Lower lobe of right lung (tissue), 2 donors: ENCODE measurements at regions not wholly inside any gene's neighbourhood (a gene's known extent, or its start where the extent isn't known, plus 50 kb on each side); places are given as distances from the start of the nearest gene placed in this dataset.

Experiments used
- ATAC-seq, 2 donors: fragments of 200-7000 bp; cut with Tn5 transposase; one replicate each; pipeline ENCODE4 v1.9.1; 2020 to 2022; ENCODE audit warnings: mild to moderate bottlenecking in 2 of 2, moderate library complexity in 2 of 2
- DNase-seq: peaks from one replicate; pipeline ENCODE4 v3.0.0-alpha.2; 2020
- H3K27ac ChIP-seq: fragments of 200-600 bp; one replicate; pipeline ENCODE4 v1.8.0; 2022
- H3K27me3 ChIP-seq: fragments of 200-600 bp; one replicate; pipeline ENCODE4 v1.8.0; 2022; ENCODE audit warnings: low read depth
- H3K36me3 ChIP-seq: fragments of 200-600 bp; one replicate; pipeline ENCODE4 v1.8.0; 2022; ENCODE audit warnings: mild to moderate bottlenecking
- H3K4me1 ChIP-seq: fragments of 200-600 bp; one replicate; pipeline ENCODE4 v1.8.0; 2022
- H3K4me3 ChIP-seq: fragments of 200-600 bp; one replicate; pipeline ENCODE4 v1.8.0; 2022; ENCODE audit warnings: mild to moderate bottlenecking
- H3K9me3 ChIP-seq: fragments of 200-600 bp; one replicate; pipeline ENCODE4 v1.8.0; 2022
- CTCF ChIP-seq: fragments of 200-600 bp; IDR thresholded peaks from one replicate; pipeline ENCODE4 v1.8.0; 2022; ENCODE audit warnings: antibody characterized with exemption, mild to moderate bottlenecking
- intact Hi-C: fragments of 100-400 bp; cut with DNase I; formaldehyde crosslinking; loops from one replicate; pipeline ENCODE4 v1.11.0; 2022
- donor health status: DM: no; HTN: yes; CAD: no; lungs with severe emphysema.

GRCh38 chr1:189904509-189904908 is 573.2 kb downstream of the BRINP3 start:
- Histone ChIP-seq H3K9me3 (no peaks in the 10 kb centered on the region), H3K4me1 (no peaks in the 10 kb centered on the region), H3K36me3 (no peaks in the 10 kb centered on the region), H3K27ac (no peak overlapping the region), H3K27me3 (no peaks in the 10 kb centered on the region), H3K4me3 (no peak overlapping the region)
- TF ChIP-seq CTCF = no peak
- ATAC-seq (no peak), DNase-seq (no peak)
- intact Hi-C loops = no loop called here

GRCh38 chr1:189908113-189908512 is 569.6 kb downstream of the BRINP3 start:
- no peak for DNase-seq
- no peak for TF ChIP-seq CTCF
- H3K4me1 ChIP-seq = no peaks in the 10 kb centered on the region
- H3K9me3 ChIP-seq = no peaks in the 10 kb centered on the region
- no peaks in the 10 kb centered on the region for H3K27me3 ChIP-seq
- intact Hi-C loops = no loop called here
- no peak overlapping the region for H3K4me3 ChIP-seq
- ATAC-seq = no peak
- H3K36me3 ChIP-seq = no peaks in the 10 kb centered on the region
- no peak overlapping the region for H3K27ac ChIP-seq

- H3K9me3 ChIP-seq = peaks cover 6% of the 10 kb centered on the region
- no peak for ATAC-seq
Observed at GRCh38 chr1:189921613-189922012, 556.1 kb downstream of the BRINP3 start.

GRCh38 chr1:189927641-189928040 is 550.0 kb downstream of the BRINP3 start:
- Histone ChIP-seq H3K27ac (no peak overlapping the region), H3K27me3 (no peaks in the 10 kb centered on the region), H3K4me3 (no peak overlapping the region), H3K36me3 (no peaks in the 10 kb centered on the region), H3K9me3 (no peaks in the 10 kb centered on the region), H3K4me1 (no peaks in the 10 kb centered on the region)
- no peak for ATAC-seq
- intact Hi-C loops = no loop called here
- TF ChIP-seq CTCF = no peak
- DNase-seq = no peak

More at GRCh38 chr1:189921613-189922012, 556.1 kb downstream of the BRINP3 start:
- Histone ChIP-seq H3K4me3 (no peak overlapping the region), H3K27ac (no peak overlapping the region), H3K4me1 (no peaks in the 10 kb centered on the region), H3K27me3 (no peaks in the 10 kb centered on the region), H3K36me3 (no peaks in the 10 kb centered on the region)
- TF ChIP-seq CTCF = no peak
- intact Hi-C loops = no loop called here
- DNase-seq = no peak

GRCh38 chr1:189929501-189930099 is 548.1 kb downstream of the BRINP3 start:
- ATAC-seq = no peak
- Histone ChIP-seq H3K4me1 (no peaks in the 10 kb centered on the region), H3K27ac (no peak overlapping the region), H3K27me3 (no peaks in the 10 kb centered on the region), H3K36me3 (no peaks in the 10 kb centered on the region), H3K9me3 (no peaks in the 10 kb centered on the region), H3K4me3 (no peak overlapping the region)
- no peak for TF ChIP-seq CTCF
- DNase-seq = no peak
- intact Hi-C loops = no loop called here

GRCh38 chr1:189936861-189937260 is 540.8 kb downstream of the BRINP3 start:
- H3K9me3 ChIP-seq = no peaks in the 10 kb centered on the region
- H3K27ac ChIP-seq = no peak overlapping the region
- H3K4me1 ChIP-seq = no peaks in the 10 kb centered on the region
- DNase-seq (no peak), ATAC-seq (no peak)
- intact Hi-C loops = no loop called here
- no peaks in the 10 kb centered on the region for H3K27me3 ChIP-seq
- no peak for TF ChIP-seq CTCF
- no peaks in the 10 kb centered on the region for H3K36me3 ChIP-seq
- no peak overlapping the region for H3K4me3 ChIP-seq
